GM12864 (cell line): ENCODE measurements at regions not wholly inside any gene's neighbourhood (a gene's known extent, or its start where the extent isn't known, plus 50 kb on each side); places are given as distances from the start of the nearest gene placed in this dataset.

Experiments used
- DNase-seq: peaks from one replicate; pipeline ENCODE4 v3.0.0-alpha.2; 2011; ENCODE audit warnings: low read depth
- H3K4me3 ChIP-seq: 2 replicates; pipeline ENCODE4 v1.5.1; 2011; ENCODE audit warnings: mild to moderate bottlenecking, low read depth, low read length, control low read depth
- CTCF ChIP-seq: IDR thresholded peaks from 2 replicates; pipeline ENCODE4 v1.5.1; 2011; ENCODE audit warnings: low read depth, mild to moderate bottlenecking, moderate library complexity, low read length, control low read depth, inconsistent platforms; ENCODE audit errors: missing control alignments

GRCh38 chr6:10101551-10102252 lies 313.2 kb downstream of the TFAP2A start:
- TF ChIP-seq CTCF = no peak
- H3K4me3 ChIP-seq = no peak overlapping the region
- no peak for DNase-seq

GRCh38 chr6:10099529-10100140 lies 315.2 kb downstream of the TFAP2A start:
- no peak overlapping the region for H3K4me3 ChIP-seq
- no peak for TF ChIP-seq CTCF
- DNase-seq = no peak

GRCh38 chr6:10098756-10099528 lies 315.9 kb downstream of the TFAP2A start:
- no peak for DNase-seq
- H3K4me3 ChIP-seq = no peak overlapping the region

GRCh38 chr6:10093282-10093681 lies 321.6 kb downstream of the TFAP2A start:
- no peak for DNase-seq
- H3K4me3 ChIP-seq = no peak overlapping the region
- TF ChIP-seq CTCF = no peak

More at GRCh38 chr6:10098756-10099528, 315.9 kb downstream of the TFAP2A start:
- TF ChIP-seq CTCF = no peak

GRCh38 chr6:10084111-10084986 lies 330.5 kb downstream of the TFAP2A start:
- TF ChIP-seq CTCF = no peak
- no peak for DNase-seq
- H3K4me3 ChIP-seq = no peak overlapping the region

- H3K4me3 ChIP-seq = no peak overlapping the region
- TF ChIP-seq CTCF = no peak
- no peak for DNase-seq
Measured at GRCh38 chr6:10082385-10082784, 332.5 kb downstream of the TFAP2A start.
